ENCODE measurements at regions not wholly inside any gene's neighbourhood (a gene's known extent, or its start where the extent isn't known, plus 50 kb on each side); places are given as distances from the start of the nearest gene placed in this dataset.
"Not testable (repeated sequence)": the region's sequence is repeated elsewhere in the genome, so short reads cannot be mapped to it uniquely, and the experiment has no call there.

DNA sequence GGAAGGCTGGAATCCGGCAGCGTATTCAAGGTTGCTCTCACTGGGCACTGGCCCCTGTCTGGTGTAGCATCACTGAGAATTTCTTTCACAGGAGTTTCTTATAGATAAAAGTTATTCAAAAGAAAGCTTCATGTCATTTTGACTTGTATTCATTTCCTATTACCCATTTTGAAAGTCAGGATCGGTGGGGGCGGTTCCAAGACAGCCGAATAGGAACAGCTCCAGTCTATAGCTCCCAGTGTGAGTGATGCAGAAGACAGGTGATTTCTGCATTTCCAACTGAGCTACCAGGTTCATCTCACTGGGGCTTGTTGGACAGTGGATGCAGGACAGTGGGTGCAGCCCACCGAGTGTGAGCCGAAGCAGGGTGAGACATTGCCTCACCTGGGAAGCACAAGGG lies 51.5 kb upstream of the CDC42EP3 start:
- H3K27ac Mint-ChIP-seq; DNase-seq; ATAC-seq; CTCF ChIA-PET; H3K9me3 Mint-ChIP-seq; H3K36me3 Mint-ChIP-seq (ENCODE audit: low read depth); H3K4me3 Mint-ChIP-seq; H3K4me1 Mint-ChIP-seq (ENCODE audit: low read depth); intact Hi-C loops (cut with micrococcal nuclease); H3K27me3 Mint-ChIP-seq: not testable (repeated sequence)
- POLR2A ChIA-PET = interaction anchor here (1.0 kb wide), 1 partner anchor 11 kb away, joined by 3 read pairs; no protein-coding TSS in a partner anchor

DNA sequence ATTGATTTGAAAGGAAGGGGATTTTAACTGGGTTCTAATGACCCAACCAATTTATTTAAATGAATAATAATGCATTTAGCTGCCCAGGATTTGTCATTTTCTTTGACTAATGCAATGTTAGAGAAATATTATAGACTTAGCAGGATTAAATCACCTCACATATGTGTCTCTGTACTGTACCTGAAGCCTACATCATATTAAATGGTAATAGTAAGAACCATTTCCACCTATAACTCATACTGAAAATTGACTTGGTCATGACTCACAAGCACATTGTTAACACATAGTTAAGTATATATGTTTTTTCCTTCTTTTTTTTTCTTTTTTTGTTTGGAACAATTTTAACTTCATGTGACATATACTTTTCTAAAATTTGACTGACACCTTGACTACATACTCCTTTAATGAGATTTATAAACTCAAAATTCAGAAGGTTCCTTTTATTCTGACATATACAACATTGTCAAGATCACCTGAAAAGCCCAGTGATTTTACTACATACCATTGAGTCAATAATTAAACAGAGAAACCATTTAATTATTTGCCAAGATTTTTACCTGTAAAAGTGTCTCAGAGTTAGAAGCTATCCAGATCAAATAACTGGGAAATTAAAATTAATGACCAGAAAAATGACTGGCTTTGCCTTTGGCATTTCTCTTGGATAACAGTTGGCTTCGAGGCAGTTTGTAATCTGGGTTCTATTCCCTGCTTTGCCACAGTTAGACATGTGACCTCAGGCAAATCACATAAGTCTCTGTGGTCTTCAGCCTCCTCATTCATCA lies 58.8 kb upstream of the CDC42EP3 start:
- Mint-ChIP-seq H3K9me3 (no peaks in the 10 kb centered on the region), H3K36me3 (ENCODE audit: low read depth) (no peaks in the 10 kb centered on the region), H3K4me1 (ENCODE audit: low read depth) (peaks cover 6% of the 10 kb centered on the region), H3K27me3 (no peaks in the 10 kb centered on the region), H3K4me3 (no peak overlapping the region), H3K27ac (no peak overlapping the region)
- no peak for DNase-seq
- peak; percentile 77 for ATAC-seq
- intact Hi-C loops (cut with micrococcal nuclease) = no loop called here
- POLR2A ChIA-PET = interaction anchor here (0.6 kb wide), 1 partner anchor 69 kb away, joined by 3 read pairs; no protein-coding TSS in a partner anchor
- TF ChIP-seq, protein P1, sequence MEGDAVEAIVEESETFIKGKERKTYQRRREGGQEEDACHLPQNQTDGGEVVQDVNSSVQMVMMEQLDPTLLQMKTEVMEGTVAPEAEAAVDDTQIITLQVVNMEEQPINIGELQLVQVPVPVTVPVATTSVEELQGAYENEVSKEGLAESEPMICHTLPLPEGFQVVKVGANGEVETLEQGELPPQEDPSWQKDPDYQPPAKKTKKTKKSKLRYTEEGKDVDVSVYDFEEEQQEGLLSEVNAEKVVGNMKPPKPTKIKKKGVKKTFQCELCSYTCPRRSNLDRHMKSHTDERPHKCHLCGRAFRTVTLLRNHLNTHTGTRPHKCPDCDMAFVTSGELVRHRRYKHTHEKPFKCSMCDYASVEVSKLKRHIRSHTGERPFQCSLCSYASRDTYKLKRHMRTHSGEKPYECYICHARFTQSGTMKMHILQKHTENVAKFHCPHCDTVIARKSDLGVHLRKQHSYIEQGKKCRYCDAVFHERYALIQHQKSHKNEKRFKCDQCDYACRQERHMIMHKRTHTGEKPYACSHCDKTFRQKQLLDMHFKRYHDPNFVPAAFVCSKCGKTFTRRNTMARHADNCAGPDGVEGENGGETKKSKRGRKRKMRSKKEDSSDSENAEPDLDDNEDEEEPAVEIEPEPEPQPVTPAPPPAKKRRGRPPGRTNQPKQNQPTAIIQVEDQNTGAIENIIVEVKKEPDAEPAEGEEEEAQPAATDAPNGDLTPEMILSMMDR (IDR thresholded peaks at IDR 0.05) = no peak
- CTCF ChIA-PET = no interaction called here

GRCh38 chr2:37732412-37732811 lies 61.0 kb upstream of the CDC42EP3 start:
- ATAC-seq; POLR2A ChIA-PET; DNase-seq; H3K36me3 Mint-ChIP-seq (ENCODE audit: low read depth); H3K9me3 Mint-ChIP-seq; H3K27me3 Mint-ChIP-seq; H3K4me3 Mint-ChIP-seq; intact Hi-C loops (cut with micrococcal nuclease); H3K27ac Mint-ChIP-seq; H3K4me1 Mint-ChIP-seq (ENCODE audit: low read depth): not testable (repeated sequence)
- CTCF ChIA-PET = interaction anchor here (1.0 kb wide), 1 partner anchor 336 kb away, joined by 4 read pairs; no protein-coding TSS in a partner anchor

GRCh38 chr2:37733251-37733650 lies 61.8 kb upstream of the CDC42EP3 start:
- Mint-ChIP-seq H3K9me3 (no peaks in the 10 kb centered on the region), H3K4me3 (no peak overlapping the region), H3K27me3 (no peaks in the 10 kb centered on the region), H3K36me3 (ENCODE audit: low read depth) (no peaks in the 10 kb centered on the region), H3K27ac (no peak overlapping the region), H3K4me1 (ENCODE audit: low read depth) (peaks cover 6% of the 10 kb centered on the region)
- POLR2A ChIA-PET = no interaction called here
- CTCF ChIA-PET = interaction anchor here (1.0 kb wide), 1 partner anchor 337 kb away, joined by 4 read pairs; no protein-coding TSS in a partner anchor
- DNase-seq (no peak), ATAC-seq (no peak)
- intact Hi-C loops (cut with micrococcal nuclease) = no loop called here
- TF ChIP-seq, protein P1 (IDR thresholded peaks at IDR 0.05) = no peak

DNA sequence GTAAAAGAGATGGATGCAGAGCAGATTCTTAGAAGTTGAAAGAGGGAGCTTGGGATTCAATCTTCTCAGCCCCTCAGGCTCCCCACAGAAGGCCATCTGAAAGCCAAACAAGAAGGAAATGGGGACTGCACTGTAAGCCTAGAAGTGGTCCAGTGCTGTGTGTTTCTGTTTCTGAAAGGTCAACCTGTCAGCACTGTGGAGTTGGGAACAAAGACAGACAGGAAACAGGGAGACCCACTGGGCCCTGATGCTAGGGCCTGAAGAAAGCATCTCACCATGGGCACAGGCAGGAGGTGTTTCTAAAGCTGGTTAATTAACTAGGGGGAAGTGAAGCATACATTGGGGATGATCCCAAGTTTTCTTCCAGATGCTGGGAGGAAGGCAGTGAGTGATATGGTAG lies 62.5 kb upstream of the CDC42EP3 start:
- H3K9me3 Mint-ChIP-seq; H3K36me3 Mint-ChIP-seq (ENCODE audit: low read depth); intact Hi-C loops (cut with micrococcal nuclease); DNase-seq; POLR2A ChIA-PET; CTCF ChIA-PET; H3K27me3 Mint-ChIP-seq; H3K27ac Mint-ChIP-seq; ATAC-seq; H3K4me1 Mint-ChIP-seq (ENCODE audit: low read depth); H3K4me3 Mint-ChIP-seq: not testable (repeated sequence)

DNA sequence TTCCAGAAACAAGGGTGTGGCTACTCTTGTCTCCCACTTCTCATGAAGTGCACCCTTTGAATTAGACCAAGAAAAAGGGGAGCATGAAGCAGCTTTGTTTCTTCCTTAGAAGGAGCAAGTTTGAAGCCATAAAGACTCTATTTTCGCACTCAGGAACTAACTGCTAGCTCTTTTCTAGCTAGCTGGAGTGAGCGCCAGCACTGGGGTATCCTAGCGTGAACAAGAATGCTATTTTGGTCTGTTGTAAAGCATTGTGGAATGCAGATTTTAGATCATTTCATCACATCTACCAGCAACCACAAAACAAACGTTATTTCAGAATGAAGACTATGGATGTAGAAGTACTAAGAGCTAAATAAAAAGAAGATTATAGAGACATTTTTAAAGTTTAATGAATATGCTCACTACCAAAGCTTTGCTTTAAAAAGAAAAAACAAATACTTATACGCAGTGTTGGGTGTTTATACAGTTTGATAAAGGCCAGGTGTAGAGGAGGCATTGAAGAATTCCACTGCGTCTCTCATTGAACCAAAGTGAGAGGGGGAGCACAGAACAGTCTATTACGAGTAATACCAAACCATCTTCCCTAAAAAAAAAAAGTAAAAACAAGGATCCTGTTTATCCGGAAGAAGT lies 63.6 kb upstream of the CDC42EP3 start:
- ATAC-seq; H3K36me3 Mint-ChIP-seq (ENCODE audit: low read depth); H3K27me3 Mint-ChIP-seq; POLR2A ChIA-PET; H3K4me1 Mint-ChIP-seq (ENCODE audit: low read depth); DNase-seq; H3K9me3 Mint-ChIP-seq; CTCF ChIA-PET; intact Hi-C loops (cut with micrococcal nuclease); H3K4me3 Mint-ChIP-seq; H3K27ac Mint-ChIP-seq: not testable (repeated sequence)

DNA sequence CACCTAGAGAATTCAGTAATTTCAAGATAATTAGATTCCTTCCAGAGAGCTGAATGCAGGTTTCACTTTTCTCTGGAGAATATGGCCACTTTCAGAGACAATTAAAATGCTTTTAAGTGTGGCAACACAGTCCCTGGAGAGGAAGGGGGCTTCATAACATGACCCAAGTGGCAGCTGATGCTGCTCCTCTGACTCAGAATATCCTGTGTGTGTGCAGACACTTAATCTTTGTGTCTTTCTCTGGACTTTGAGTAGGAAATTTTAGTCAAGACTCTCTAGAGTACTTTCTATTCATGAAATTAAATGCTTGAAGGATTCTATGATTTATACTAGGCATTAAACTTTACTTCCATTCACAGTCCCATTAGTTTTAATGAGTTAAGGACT lies 64.1 kb upstream of the CDC42EP3 start:
- ATAC-seq; H3K27ac Mint-ChIP-seq; POLR2A ChIA-PET; H3K27me3 Mint-ChIP-seq; H3K4me3 Mint-ChIP-seq; H3K9me3 Mint-ChIP-seq; H3K4me1 Mint-ChIP-seq (ENCODE audit: low read depth); H3K36me3 Mint-ChIP-seq (ENCODE audit: low read depth); CTCF ChIA-PET; intact Hi-C loops (cut with micrococcal nuclease): not testable (repeated sequence)
- peak; percentile 8 for DNase-seq
